GM21619 (cell line): ENCODE measurements at regions not wholly inside any gene's neighbourhood (a gene's known extent, or its start where the extent isn't known, plus 50 kb on each side); places are given as distances from the start of the nearest gene placed in this dataset.

Experiments
- ATAC-seq: cut with Tn5 transposase; IDR thresholded peaks from one replicate; pipeline ENCODE4 v1.9.1; 2021; ENCODE audit not compliant: unreplicated experiment

GRCh38 chr13:91144486-91144885 lies 203.0 kb upstream of the MIR17HG start:
- no peak for ATAC-seq

GRCh38 chr13:91145571-91146205 lies 201.8 kb upstream of the MIR17HG start:
- no peak for ATAC-seq

GRCh38 chr13:91146601-91147000 lies 200.9 kb upstream of the MIR17HG start:
- ATAC-seq, result no peak

- ATAC-seq, result no peak
These were observed 199.4 kb upstream of the MIR17HG start for GRCh38 chr13:91148098-91148497.

- ATAC-seq, result no peak
These were observed 195.6 kb upstream of the MIR17HG start for GRCh38 chr13:91151921-91152320.

GRCh38 chr13:91153372-91153771 lies 194.1 kb upstream of the MIR17HG start:
- ATAC-seq, result no peak

GRCh38 chr13:91154558-91155353 lies 192.7 kb upstream of the MIR17HG start:
- peak; percentile 83 for ATAC-seq

- no peak for ATAC-seq
These were observed 191.9 kb upstream of the MIR17HG start for GRCh38 chr13:91155512-91156114.

GRCh38 chr13:91157273-91158016 lies 190.0 kb upstream of the MIR17HG start:
- ATAC-seq, result no peak

GRCh38 chr13:91158017-91158395 lies 189.5 kb upstream of the MIR17HG start:
- no peak for ATAC-seq

GRCh38 chr13:91162180-91162579 lies 185.3 kb upstream of the MIR17HG start:
- ATAC-seq, result no peak

GRCh38 chr13:91162589-91162988 lies 184.9 kb upstream of the MIR17HG start:
- ATAC-seq, result no peak

GRCh38 chr13:91165758-91166157 lies 181.7 kb upstream of the MIR17HG start:
- ATAC-seq, result no peak

- ATAC-seq, result no peak
These were observed 180.6 kb upstream of the MIR17HG start for GRCh38 chr13:91166714-91167511.

GRCh38 chr13:91167706-91168385 lies 179.6 kb upstream of the MIR17HG start:
- no peak for ATAC-seq

GRCh38 chr13:91168386-91168711 lies 179.1 kb upstream of the MIR17HG start:
- no peak for ATAC-seq

- ATAC-seq, result no peak
These were observed 178.0 kb upstream of the MIR17HG start for GRCh38 chr13:91169321-91170050.

- ATAC-seq, result no peak
These were observed 175.3 kb upstream of the MIR17HG start for GRCh38 chr13:91172160-91172559.

GRCh38 chr13:91174886-91175501 lies 172.5 kb upstream of the MIR17HG start:
- ATAC-seq, result no peak
